Aorta (tissue), 5 donors: ENCODE measurements at regions not wholly inside any gene's neighbourhood (a gene's known extent, or its start where the extent isn't known, plus 50 kb on each side); places are given as distances from the start of the nearest gene placed in this dataset.

Experiments used
- ATAC-seq: fragments of 200-7000 bp; cut with Tn5 transposase; one replicate; pipeline ENCODE4 v1.9.1; 2022; ENCODE audit warnings: moderate library complexity; ENCODE audit not compliant: low FRiP score
- DNase-seq, 2 donors: peaks; one replicate each; pipeline ENCODE4 v3.0.0-alpha.2; 2020
- H3K27ac ChIP-seq, 2 donors: one replicate each; pipeline ENCODE4 v1.5.1; 2013; ENCODE audit warnings: low read length in 2 of 2, mild to moderate bottlenecking in 2 of 2, moderate library complexity in 2 of 2, control low read depth in 1 of 2, inconsistent platforms in 1 of 2, low read depth in 1 of 2
- H3K27me3 ChIP-seq, 2 donors: one replicate each; pipeline ENCODE4 v1.6.1; 2013; ENCODE audit warnings: control low read depth in 1 of 2, low read length in 1 of 2, mild to moderate bottlenecking in 1 of 2, moderate library complexity in 1 of 2; ENCODE audit not compliant: insufficient read depth in 2 of 2, control insufficient read depth in 1 of 2
- H3K36me3 ChIP-seq, 2 donors: one replicate each; pipeline ENCODE4 v1.6.1; 2013; ENCODE audit warnings: control low read depth in 1 of 2, low read length in 1 of 2, mild to moderate bottlenecking in 1 of 2; ENCODE audit not compliant: insufficient read depth in 2 of 2, control insufficient read depth in 1 of 2
- H3K4me1 ChIP-seq, 2 donors: one replicate each; pipeline ENCODE4 v1.6.1; 2013; ENCODE audit warnings: low read length in 2 of 2, control low read depth in 1 of 2, mild to moderate bottlenecking in 1 of 2, moderate library complexity in 1 of 2; ENCODE audit not compliant: insufficient read depth in 2 of 2, control insufficient read depth in 1 of 2
- H3K4me3 ChIP-seq, 2 donors: one replicate each; pipeline ENCODE4 v1.5.1; 2013; ENCODE audit warnings: low read length in 2 of 2, control low read depth in 1 of 2, mild to moderate bottlenecking in 1 of 2
- H3K9me3 ChIP-seq: one replicate; pipeline ENCODE4 v1.6.1; 2013; ENCODE audit warnings: mild to moderate bottlenecking, low read length; ENCODE audit not compliant: control insufficient read depth
- WGBS, 2 donors: extraction: QIAGEN DNeasy Blood & Tissue Kit; methylation state at CpG; one replicate each; pipeline ENCODE4 v1.1.7; 2013; 5-methylcytosine and 5-hydroxymethylcytosine counted together
- intact Hi-C, 2 donors: fragments of 100-400 bp; cut with DNase I; formaldehyde crosslinking; loops; one replicate each; pipeline versions ENCODE4 v1.14.2 to v1.15.0; 2022
- donor health status: healthy with polysubstance abuse.
- donor health status: Bipolar disorder and iron deficiency.
- donor health status: DM: no; HTN: no; CAD: no.
- donor health status: DM: no; HTN: no; CAD: no.
- donor health status: DM: yes; HTN: yes; CAD: no.

DNA sequence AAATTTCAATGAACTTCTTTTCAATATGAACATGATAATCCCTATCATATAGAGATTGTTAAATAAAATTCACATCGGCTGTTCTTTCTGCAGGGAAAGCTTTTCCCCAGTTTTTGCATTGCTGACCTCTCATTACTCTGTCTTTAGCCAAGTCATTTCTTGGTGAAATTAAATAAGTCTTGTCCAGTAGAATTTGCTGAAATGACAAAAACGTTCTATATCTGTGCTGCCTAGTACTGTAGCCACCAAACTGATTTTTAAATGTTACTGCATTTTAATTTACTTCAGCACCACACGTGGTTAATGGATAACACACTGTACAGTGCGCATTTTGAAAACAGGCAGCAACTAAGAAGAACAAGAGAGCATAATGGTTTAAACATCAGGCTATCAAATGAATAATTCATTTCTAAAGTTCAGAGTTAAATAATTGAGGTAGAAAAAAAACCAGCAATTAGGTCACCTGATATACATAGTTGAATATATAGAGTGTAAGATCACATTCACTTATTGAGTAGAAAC, 178.9 kb downstream of the LIG4 start:
- Histone ChIP-seq H3K36me3 (no peaks in the 10 kb centered on the region), H3K4me1 (no peaks in the 10 kb centered on the region), H3K9me3 (no peaks in the 10 kb centered on the region), H3K27ac (no peak overlapping the region), H3K4me3 (no peak overlapping the region), H3K27me3 (no peaks in the 10 kb centered on the region)
- DNase-seq, result no peak
- WGBS, 2 donors, result 64 to 65% methylated on average over 4 of the region's 4 CpGs
- intact Hi-C loops, result no loop called here
- ATAC-seq, result no peak

GRCh38 chr13:108034909-108035410, 180.4 kb downstream of the LIG4 start:
- no peak overlapping the region for H3K4me3 ChIP-seq
- ATAC-seq (no peak), DNase-seq (no peak)
- no peaks in the 10 kb centered on the region for H3K36me3 ChIP-seq
- WGBS, 2 donors, result 88% methylated on average over 5 of the region's 5 CpGs
- H3K27ac ChIP-seq, result no peak overlapping the region
- H3K4me1 ChIP-seq, result no peaks in the 10 kb centered on the region
- no peaks in the 10 kb centered on the region for H3K27me3 ChIP-seq
- H3K9me3 ChIP-seq, result no peaks in the 10 kb centered on the region
- intact Hi-C loops, result loop anchor here in 1 of 2 donors (2.0 kb wide), 1 partner anchor 54 kb away; no protein-coding TSS in a partner anchor

DNA sequence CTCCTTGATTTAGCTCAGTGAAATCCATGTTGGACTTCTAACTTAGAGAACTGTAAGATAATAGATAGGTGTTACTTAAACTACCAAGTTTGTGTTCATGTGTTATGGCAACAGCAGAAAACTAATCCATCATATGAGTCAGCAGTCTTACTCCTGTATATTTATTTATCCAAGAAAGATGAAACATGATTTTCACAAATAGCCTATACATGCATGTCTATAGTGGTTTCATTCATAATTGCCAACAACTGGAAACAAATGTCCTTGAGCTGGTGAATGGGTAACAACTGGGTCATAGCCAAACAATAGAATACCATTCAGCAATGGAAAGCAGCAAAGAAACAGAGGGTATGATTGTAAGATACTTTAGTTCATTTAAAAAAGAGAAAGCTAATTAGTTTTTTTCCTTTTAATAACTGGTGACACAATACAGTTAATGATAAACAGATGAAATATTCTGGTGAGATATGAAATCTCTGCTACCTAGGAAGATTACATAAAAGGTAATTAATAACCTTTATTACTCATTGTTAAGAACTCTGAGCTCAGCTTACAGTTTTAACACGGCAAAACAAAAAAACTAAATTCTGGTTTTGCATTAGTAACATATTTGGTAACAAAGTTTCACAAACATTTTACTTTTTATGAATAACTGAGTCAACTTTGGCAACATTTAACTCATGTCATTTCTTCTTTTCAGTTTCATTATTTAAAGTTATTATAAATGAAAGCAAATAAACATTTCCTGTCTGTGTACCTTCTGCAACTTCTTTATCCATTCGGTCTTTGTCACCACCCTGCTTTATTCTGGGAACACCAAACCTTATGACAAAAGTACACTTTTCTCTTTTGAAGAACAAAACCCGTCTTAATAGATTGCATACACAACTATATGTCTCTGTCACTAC, 181.3 kb downstream of the LIG4 start:
- no peaks in the 10 kb centered on the region for H3K36me3 ChIP-seq
- intact Hi-C loops, result loop anchor here in 1 of 2 donors (2.0 kb wide), 1 partner anchor 55 kb away; no protein-coding TSS in a partner anchor
- no peak for ATAC-seq
- 74 to 80% methylated on average over 3 of the region's 3 CpGs for WGBS, 2 donors
- H3K4me1 ChIP-seq, result no peaks in the 10 kb centered on the region
- H3K4me3 ChIP-seq, result no peak overlapping the region
- no peaks in the 10 kb centered on the region for H3K27me3 ChIP-seq
- no peaks in the 10 kb centered on the region for H3K9me3 ChIP-seq
- no peak overlapping the region for H3K27ac ChIP-seq
- DNase-seq, result no peak

DNA sequence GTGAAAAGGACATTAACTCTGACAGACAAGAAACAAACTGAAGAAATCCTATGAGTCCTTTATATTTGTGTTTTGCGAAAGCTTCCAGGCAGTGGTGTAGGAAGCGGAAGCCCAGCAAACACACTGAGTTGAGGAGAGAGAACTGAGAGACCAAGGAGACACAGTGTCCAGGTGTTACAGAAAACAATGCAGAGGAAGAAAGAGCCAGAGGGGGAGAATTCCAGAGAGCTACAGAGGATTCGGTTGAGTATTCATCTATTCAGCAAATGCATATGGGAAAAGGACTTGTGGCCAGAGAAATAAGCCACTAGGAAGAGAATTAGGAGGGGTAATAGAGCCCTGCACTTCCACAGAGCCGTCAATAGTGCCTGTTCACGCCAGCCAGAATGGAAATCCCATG, 183.5 kb downstream of the LIG4 start:
- no peak overlapping the region for H3K27ac ChIP-seq
- H3K4me1 ChIP-seq, result no peaks in the 10 kb centered on the region
- no peaks in the 10 kb centered on the region for H3K9me3 ChIP-seq
- DNase-seq, result no peak
- no peak for ATAC-seq
- intact Hi-C loops, result no loop called here
- no peaks in the 10 kb centered on the region for H3K27me3 ChIP-seq
- H3K36me3 ChIP-seq, result no peaks in the 10 kb centered on the region
- no peak overlapping the region for H3K4me3 ChIP-seq
- WGBS, 2 donors, result 75 to 77% methylated on average over 5 of the region's 5 CpGs

- Histone ChIP-seq H3K36me3 (no peaks in the 10 kb centered on the region), H3K4me3 (no peak overlapping the region), H3K27me3 (no peaks in the 10 kb centered on the region), H3K27ac (no peak overlapping the region), H3K9me3 (no peaks in the 10 kb centered on the region), H3K4me1 (no peaks in the 10 kb centered on the region)
- ATAC-seq (no peak), DNase-seq (no peak)
- intact Hi-C loops, result no loop called here
- WGBS, 2 donors, result 23 to 36% methylated on average over 1 of the region's 1 CpG
Observed at GRCh38 chr13:108030769-108031168, 184.6 kb downstream of the LIG4 start.

GRCh38 chr13:108026680-108027410, 188.5 kb downstream of the LIG4 start:
- no peaks in the 10 kb centered on the region for H3K27me3 ChIP-seq
- H3K36me3 ChIP-seq, result no peaks in the 10 kb centered on the region
- no peak overlapping the region for H3K4me3 ChIP-seq
- WGBS, 2 donors, result 22 to 32% methylated on average over 3 of the region's 3 CpGs
- intact Hi-C loops, result no loop called here
- H3K4me1 ChIP-seq, result no peaks in the 10 kb centered on the region
- ATAC-seq (no peak), DNase-seq (no peak)
- no peaks in the 10 kb centered on the region for H3K9me3 ChIP-seq
- no peak overlapping the region for H3K27ac ChIP-seq

DNA sequence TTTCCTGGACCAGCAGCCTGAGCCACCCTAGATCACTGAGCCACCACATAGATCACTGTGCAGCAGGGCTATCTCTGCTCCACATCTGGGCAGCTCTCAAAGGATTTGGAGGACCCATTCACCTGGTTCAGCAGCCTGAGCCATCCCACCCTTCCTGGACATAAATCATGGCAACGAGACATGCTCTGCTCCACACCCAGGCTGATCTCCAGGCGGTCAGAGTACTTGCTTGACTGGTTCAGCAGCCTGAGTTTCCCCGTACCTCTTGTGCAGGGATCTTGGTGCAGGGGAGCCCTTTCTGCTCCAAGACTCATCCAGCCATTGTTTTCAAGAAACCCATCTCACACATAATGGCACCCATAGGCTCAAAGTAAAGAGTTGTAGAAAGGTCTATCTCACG, 195.3 kb downstream of the LIG4 start:
- H3K27me3 ChIP-seq, result peaks cover 0 to 1% of the 10 kb centered on the region in 2 donors
- H3K27ac ChIP-seq, result no peak overlapping the region
- no peak for ATAC-seq
- WGBS, 2 donors, result 71 to 72% methylated on average over 4 of the region's 4 CpGs
- no peaks in the 10 kb centered on the region for H3K4me1 ChIP-seq
- no peak overlapping the region for H3K4me3 ChIP-seq
- DNase-seq, result no peak
- intact Hi-C loops, result no loop called here
- H3K9me3 ChIP-seq, result peaks cover 9% of the 10 kb centered on the region
- no peaks in the 10 kb centered on the region for H3K36me3 ChIP-seq

DNA sequence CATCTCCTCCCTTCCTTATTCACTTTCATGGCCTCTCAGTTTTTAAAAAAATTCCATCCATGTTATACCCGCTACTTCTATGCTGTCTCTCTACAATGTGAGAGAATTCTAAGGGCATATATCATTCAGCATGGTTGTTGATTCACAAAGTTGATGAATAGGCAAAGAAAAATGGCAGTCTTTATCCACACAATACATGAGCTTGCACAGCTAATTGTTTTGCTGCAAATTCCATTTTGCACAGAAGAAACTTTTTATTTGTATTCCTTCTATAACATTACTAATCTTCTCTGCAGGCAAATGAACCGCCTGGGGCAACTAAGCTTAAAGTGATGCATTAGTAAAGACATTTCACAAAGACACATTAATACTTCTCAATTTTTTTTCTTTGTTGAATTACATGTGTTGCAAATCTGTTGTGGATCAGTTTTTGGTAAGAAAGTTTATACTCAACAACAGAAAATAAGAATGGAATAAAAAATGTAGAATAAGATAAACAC, 196.9 kb downstream of the LIG4 start:
- intact Hi-C loops, result no loop called here
- H3K27ac ChIP-seq, result no peak overlapping the region
- H3K4me3 ChIP-seq, result no peak overlapping the region
- 62 to 76% methylated on average over 2 of the region's 2 CpGs for WGBS, 2 donors
- DNase-seq, result no peak
- H3K27me3 ChIP-seq, result peaks cover 0 to 1% of the 10 kb centered on the region in 2 donors
- H3K4me1 ChIP-seq, result no peaks in the 10 kb centered on the region
- H3K9me3 ChIP-seq, result peaks cover 9% of the 10 kb centered on the region
- no peaks in the 10 kb centered on the region for H3K36me3 ChIP-seq
- no peak for ATAC-seq
